ENCODE measurements at regions not wholly inside any gene's neighbourhood (a gene's known extent, or its start where the extent isn't known, plus 50 kb on each side); places are given as distances from the start of the nearest gene placed in this dataset.

GRCh38 chr4:13088726-13089658 is 395.1 kb downstream of the RAB28 start:
- no peak for DNase-seq (ENCODE audit: low read depth)
- TF ChIP-seq CTCF (conservative IDR thresholded peaks at IDR 0.05; ENCODE audit: low read depth, low read length), result no peak

GRCh38 chr4:13087041-13087440 is 397.1 kb downstream of the RAB28 start:
- DNase-seq (ENCODE audit: low read depth), result no peak
- TF ChIP-seq CTCF (conservative IDR thresholded peaks at IDR 0.05; ENCODE audit: low read depth, low read length), result no peak
- H3K4me3 ChIP-seq (ENCODE audit: low read length), result no peak overlapping the region

More at GRCh38 chr4:13088726-13089658, 395.1 kb downstream of the RAB28 start:
- H3K4me3 ChIP-seq (ENCODE audit: low read length), result no peak overlapping the region

GRCh38 chr4:13084210-13084609 is 399.9 kb downstream of the RAB28 start:
- DNase-seq (ENCODE audit: low read depth), result no peak
- TF ChIP-seq CTCF (conservative IDR thresholded peaks at IDR 0.05; ENCODE audit: low read depth, low read length), result no peak
- no peak overlapping the region for H3K4me3 ChIP-seq (ENCODE audit: low read length)

GRCh38 chr4:13081830-13082229 is 402.3 kb downstream of the RAB28 start:
- no peak for DNase-seq (ENCODE audit: low read depth)
- H3K4me3 ChIP-seq (ENCODE audit: low read length), result no peak overlapping the region
- no peak for TF ChIP-seq CTCF (conservative IDR thresholded peaks at IDR 0.05; ENCODE audit: low read depth, low read length)

GRCh38 chr4:13067077-13067476 is 417.1 kb downstream of the RAB28 start:
- no peak for DNase-seq (ENCODE audit: low read depth)
- TF ChIP-seq CTCF (conservative IDR thresholded peaks at IDR 0.05; ENCODE audit: low read depth, low read length), result no peak
- H3K4me3 ChIP-seq (ENCODE audit: low read length), result no peak overlapping the region

- no peak for TF ChIP-seq CTCF (conservative IDR thresholded peaks at IDR 0.05; ENCODE audit: low read depth, low read length)
- no peak overlapping the region for H3K4me3 ChIP-seq (ENCODE audit: low read length)
- DNase-seq (ENCODE audit: low read depth), result no peak
Measured at GRCh38 chr4:13059019-13059418, 425.1 kb downstream of the RAB28 start.

- DNase-seq (ENCODE audit: low read depth), result no peak
- no peak for TF ChIP-seq CTCF (conservative IDR thresholded peaks at IDR 0.05; ENCODE audit: low read depth, low read length)
- H3K4me3 ChIP-seq (ENCODE audit: low read length), result no peak overlapping the region
Measured at GRCh38 chr4:13056630-13057189, 427.4 kb downstream of the RAB28 start.

All from retinal pigment epithelial cell (primary cell).